DMS53 treated with DMSO at 0.1 percent for 48 hours (cell line): ENCODE measurements at regions not wholly inside any gene's neighbourhood (a gene's known extent, or its start where the extent isn't known, plus 50 kb on each side); places are given as distances from the start of the nearest gene placed in this dataset.

ENCODE experiments used
- DNase-seq: peaks from one replicate; lab custom pipeline; 2025; ENCODE audit not compliant: unreplicated experiment; lab: John Stamatoyannopoulos, UW

GRCh38 chr9:99430301-99430700, 208.2 kb downstream of the SEC61B start:
- DNase-seq, result no peak

GRCh38 chr9:99431103-99431502, 209.0 kb downstream of the SEC61B start:
- no peak for DNase-seq

GRCh38 chr9:99432075-99432474, 210.0 kb downstream of the SEC61B start:
- no peak for DNase-seq

- DNase-seq, result no peak
Measured at GRCh38 chr9:99433095-99433494, 211.0 kb downstream of the SEC61B start.

GRCh38 chr9:99433555-99433954, 211.5 kb downstream of the SEC61B start:
- DNase-seq, result peak; percentile 80

GRCh38 chr9:99436616-99437015, 214.5 kb downstream of the SEC61B start:
- no peak for DNase-seq

GRCh38 chr9:99437145-99437544, 215.1 kb downstream of the SEC61B start:
- no peak for DNase-seq

GRCh38 chr9:99438596-99438995, 216.5 kb downstream of the SEC61B start:
- DNase-seq, result no peak

- no peak for DNase-seq
Measured at GRCh38 chr9:99441829-99442228, 219.7 kb downstream of the SEC61B start.

- DNase-seq, result no peak
Measured at GRCh38 chr9:99445371-99445891, 223.3 kb downstream of the SEC61B start.

- DNase-seq, result no peak
Measured at GRCh38 chr9:99445920-99446319, 223.8 kb downstream of the SEC61B start.

GRCh38 chr9:99447951-99448350, 225.9 kb downstream of the SEC61B start:
- DNase-seq, result no peak

- DNase-seq, result no peak
Measured at GRCh38 chr9:99449726-99450125, 227.6 kb downstream of the SEC61B start.

- no peak for DNase-seq
Measured at GRCh38 chr9:99451112-99451606, 229.1 kb downstream of the SEC61B start.

GRCh38 chr9:99457406-99457805, 235.3 kb downstream of the SEC61B start:
- DNase-seq, result no peak

- DNase-seq, result no peak
Measured at GRCh38 chr9:99457981-99458380, 235.9 kb downstream of the SEC61B start.

- no peak for DNase-seq
Measured at GRCh38 chr9:99459919-99460318, 237.8 kb downstream of the SEC61B start.

GRCh38 chr9:99463131-99463530, 241.0 kb downstream of the SEC61B start:
- DNase-seq, result no peak

- no peak for DNase-seq
Measured at GRCh38 chr9:99464568-99464967, 242.5 kb downstream of the SEC61B start.

- DNase-seq, result no peak
Measured at GRCh38 chr9:99465231-99465907, 243.3 kb downstream of the SEC61B start.

GRCh38 chr9:99466104-99466503, 244.0 kb downstream of the SEC61B start:
- no peak for DNase-seq

GRCh38 chr9:99466781-99467180, 244.7 kb downstream of the SEC61B start:
- no peak for DNase-seq

GRCh38 chr9:99471033-99471432, 249.0 kb downstream of the SEC61B start:
- no peak for DNase-seq
